ENCODE measurements at regions not wholly inside any gene's neighbourhood (a gene's known extent, or its start where the extent isn't known, plus 50 kb on each side); places are given as distances from the start of the nearest gene placed in this dataset.

DNA sequence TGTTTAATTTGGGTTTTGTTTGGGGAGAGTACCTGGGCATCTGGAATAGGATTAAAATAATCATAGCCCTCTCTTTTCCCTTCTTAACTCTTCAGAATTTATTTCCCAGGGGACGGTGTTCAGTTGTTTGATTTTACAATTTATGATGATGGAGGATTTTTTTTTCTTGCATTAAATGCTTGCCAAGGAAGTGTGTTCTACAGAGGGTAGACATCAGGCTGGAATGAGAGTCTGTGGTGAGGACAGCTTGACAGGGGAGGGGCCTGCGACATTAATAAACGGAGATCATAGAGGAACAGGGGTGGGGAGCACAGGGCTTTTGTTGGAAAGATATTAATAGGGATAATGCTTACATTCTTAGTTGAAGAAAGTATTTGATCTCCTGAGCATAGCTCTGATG is 297.5 kb downstream of the CLIC5 start:
- no peak for DNase-seq

GRCh38 chr6:45717715-45718114 is 297.9 kb downstream of the CLIC5 start:
- DNase-seq, result no peak
- intact Hi-C loops (cut with DNase I), result no loop called here

More for the DNA sequence above, 297.5 kb downstream of the CLIC5 start:
- intact Hi-C loops (cut with DNase I), result no loop called here

DNA sequence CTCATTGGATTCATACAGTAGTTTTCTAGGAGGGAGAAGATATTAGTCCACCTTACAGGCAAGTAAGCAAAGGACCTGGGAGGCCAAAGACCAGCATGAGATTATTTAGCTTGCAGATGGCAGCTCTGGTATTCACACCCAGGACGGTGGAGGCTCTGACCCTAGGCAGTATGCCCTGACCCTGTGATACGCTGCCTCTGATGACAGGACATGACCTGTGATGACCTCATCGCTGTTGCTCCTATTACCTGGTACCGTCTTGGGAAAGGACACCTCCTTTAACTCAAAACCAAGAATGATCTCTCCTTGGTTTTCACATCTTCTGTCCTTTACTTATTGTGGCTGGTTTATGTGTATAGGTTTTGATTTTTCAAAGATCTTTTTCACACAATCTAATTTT is 298.6 kb downstream of the CLIC5 start:
- intact Hi-C loops (cut with DNase I), result no loop called here

DNA sequence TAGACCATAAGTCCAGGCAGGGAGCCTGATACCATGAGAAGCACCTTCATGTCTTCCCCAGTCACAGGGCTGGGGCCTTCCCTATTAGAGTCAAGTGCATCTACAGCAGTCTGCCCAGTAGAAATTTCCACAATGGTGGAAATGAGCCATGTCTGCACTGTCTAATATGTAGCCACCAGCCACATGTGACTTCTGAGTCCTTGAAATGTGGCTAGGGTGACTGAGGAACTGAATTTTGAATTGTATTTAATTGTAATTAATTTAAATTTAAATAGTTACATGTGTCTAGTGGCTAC is 300.2 kb downstream of the CLIC5 start:
- no peak for DNase-seq
- intact Hi-C loops (cut with DNase I), result no loop called here

More for the DNA sequence above, 298.6 kb downstream of the CLIC5 start:
- DNase-seq, result no peak

DNA sequence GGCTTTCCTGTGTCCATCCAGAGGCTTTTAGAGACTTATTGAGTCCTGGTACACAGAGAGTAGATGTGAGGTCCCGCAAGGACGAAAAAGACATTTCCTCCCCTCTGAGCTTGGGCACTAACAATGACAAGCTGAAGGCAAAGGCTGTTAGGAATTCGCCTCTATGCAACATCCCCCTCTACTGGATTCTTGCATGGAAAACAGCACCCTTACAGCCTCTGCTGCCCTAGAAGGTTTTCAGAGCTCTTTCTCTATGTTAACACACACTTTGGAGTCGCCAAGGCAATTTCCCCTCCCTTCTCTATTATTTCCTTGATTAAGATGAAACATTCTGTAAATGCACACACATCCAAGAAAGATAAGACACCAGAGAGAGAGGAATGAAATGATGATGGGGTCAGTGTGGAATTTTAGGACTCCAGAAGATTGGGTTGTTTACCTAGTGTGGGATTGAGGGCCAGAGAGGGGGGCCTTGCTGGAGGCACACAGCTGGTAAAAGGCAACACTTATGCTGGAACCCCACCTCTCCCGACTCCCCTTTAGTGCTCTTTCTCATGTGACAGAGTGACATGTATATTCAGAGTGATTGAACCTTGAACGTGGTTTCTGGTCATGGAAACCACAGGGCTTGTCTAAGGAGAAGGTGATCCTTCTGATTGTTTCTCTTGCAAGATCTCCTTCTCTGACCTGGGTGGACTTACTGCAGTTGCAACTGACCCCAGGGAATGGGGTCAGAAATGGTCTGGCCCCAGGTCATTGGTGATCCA is 300.7 kb downstream of the CLIC5 start:
- DNase-seq, result peak in 37 of 42 donors; percentile 14 to 87 (median 66)
- intact Hi-C loops (cut with DNase I), result loop anchor here (5.0 kb wide), 2 partner anchors 293 to 1058 kb away; no protein-coding TSS in a partner anchor

DNA sequence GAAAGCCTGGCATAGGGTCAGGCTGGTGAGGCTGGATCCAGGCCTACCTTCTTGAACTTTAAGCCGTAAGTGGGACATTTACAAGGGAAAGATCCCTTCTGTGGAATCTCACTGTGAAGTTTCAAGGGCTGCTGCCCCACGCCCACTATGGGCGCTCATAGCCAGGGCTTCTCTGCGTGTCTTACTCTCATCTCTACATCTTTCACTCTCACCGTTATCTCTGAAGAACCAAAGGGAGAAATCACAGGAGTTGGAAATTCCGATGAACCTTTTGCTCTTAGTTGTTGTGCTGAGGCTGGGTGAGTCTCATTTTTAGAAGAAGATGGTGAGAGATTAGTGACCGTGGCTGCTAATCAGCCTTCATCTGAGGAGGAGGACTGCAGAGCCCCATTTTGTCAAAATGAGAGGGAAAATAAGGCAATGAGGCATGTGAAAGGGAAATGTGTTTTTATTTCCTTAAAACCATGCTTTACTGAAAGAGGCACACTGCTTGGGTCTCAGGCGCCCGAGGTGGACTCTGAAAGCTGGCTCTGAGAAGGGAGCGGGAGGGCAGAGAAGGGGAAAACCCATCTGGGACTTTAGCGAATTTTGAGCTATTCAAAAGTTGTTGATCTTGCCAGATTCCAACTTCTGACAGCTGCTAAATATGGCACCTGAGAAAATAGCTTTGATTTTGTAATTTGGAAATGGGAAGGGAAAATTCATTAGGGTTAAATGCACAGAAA is 301.5 kb downstream of the CLIC5 start:
- intact Hi-C loops (cut with DNase I), result loop anchor here (5.0 kb wide), 2 partner anchors 292 to 1057 kb away; no protein-coding TSS in a partner anchor
- DNase-seq, result no peak
